COLO829 (cell line): ENCODE measurements at regions not wholly inside any gene's neighbourhood (a gene's known extent, or its start where the extent isn't known, plus 50 kb on each side); places are given as distances from the start of the nearest gene placed in this dataset.

Experiments used
- DNase-seq: peaks from one replicate; pipeline ENCODE4 v3.0.0; 2012; ENCODE audit warnings: low spot score

GRCh38 chrX:5829469-5829868, 399.2 kb downstream of the NLGN4X start:
- DNase-seq, result no peak

- DNase-seq, result no peak
Measured at GRCh38 chrX:5829060-5829459, 399.6 kb downstream of the NLGN4X start.

- no peak for DNase-seq
Measured at GRCh38 chrX:5823903-5824302, 404.8 kb downstream of the NLGN4X start.

GRCh38 chrX:5810636-5811035, 418.0 kb downstream of the NLGN4X start:
- DNase-seq, result no peak

- DNase-seq, result no peak
Measured at GRCh38 chrX:5807181-5807580, 421.5 kb downstream of the NLGN4X start.

GRCh38 chrX:5802391-5802790, 426.3 kb downstream of the NLGN4X start:
- DNase-seq, result no peak

- no peak for DNase-seq
Measured at GRCh38 chrX:5791721-5792120, 436.9 kb downstream of the NLGN4X start.

- no peak for DNase-seq
Measured at GRCh38 chrX:5788910-5789309, 439.8 kb downstream of the NLGN4X start.

GRCh38 chrX:5780821-5781220, 447.8 kb downstream of the NLGN4X start:
- DNase-seq, result no peak

- no peak for DNase-seq
Measured at GRCh38 chrX:5775846-5776430, 452.7 kb downstream of the NLGN4X start.

- DNase-seq, result no peak
Measured at GRCh38 chrX:5774446-5774845, 454.2 kb downstream of the NLGN4X start.

- no peak for DNase-seq
Measured at GRCh38 chrX:5771441-5771840, 457.2 kb downstream of the NLGN4X start.

GRCh38 chrX:5756616-5757015, 472.1 kb downstream of the NLGN4X start:
- DNase-seq, result no peak

GRCh38 chrX:5753291-5753690, 475.4 kb downstream of the NLGN4X start:
- DNase-seq, result no peak

GRCh38 chrX:5752831-5753230, 475.8 kb downstream of the NLGN4X start:
- DNase-seq, result no peak

- no peak for DNase-seq
Measured at GRCh38 chrX:5748586-5749150, 480.0 kb downstream of the NLGN4X start.

GRCh38 chrX:5746231-5746630, 482.4 kb downstream of the NLGN4X start:
- no peak for DNase-seq

GRCh38 chrX:5733501-5733900, 495.2 kb downstream of the NLGN4X start:
- no peak for DNase-seq

GRCh38 chrX:5730556-5730955, 498.1 kb downstream of the NLGN4X start:
- DNase-seq, result no peak

- no peak for DNase-seq
Measured at GRCh38 chrX:5726224-5726623, 502.4 kb downstream of the NLGN4X start.

- no peak for DNase-seq
Measured at GRCh38 chrX:5724123-5724522, 504.5 kb downstream of the NLGN4X start.

GRCh38 chrX:5718651-5719050, 510.0 kb downstream of the NLGN4X start:
- no peak for DNase-seq

GRCh38 chrX:5716666-5717065, 512.0 kb downstream of the NLGN4X start:
- DNase-seq, result no peak

- no peak for DNase-seq
Measured at GRCh38 chrX:5708251-5708650, 520.4 kb downstream of the NLGN4X start.
